ENCODE measurements at regions not wholly inside any gene's neighbourhood (a gene's known extent, or its start where the extent isn't known, plus 50 kb on each side); places are given as distances from the start of the nearest gene placed in this dataset.

DNA sequence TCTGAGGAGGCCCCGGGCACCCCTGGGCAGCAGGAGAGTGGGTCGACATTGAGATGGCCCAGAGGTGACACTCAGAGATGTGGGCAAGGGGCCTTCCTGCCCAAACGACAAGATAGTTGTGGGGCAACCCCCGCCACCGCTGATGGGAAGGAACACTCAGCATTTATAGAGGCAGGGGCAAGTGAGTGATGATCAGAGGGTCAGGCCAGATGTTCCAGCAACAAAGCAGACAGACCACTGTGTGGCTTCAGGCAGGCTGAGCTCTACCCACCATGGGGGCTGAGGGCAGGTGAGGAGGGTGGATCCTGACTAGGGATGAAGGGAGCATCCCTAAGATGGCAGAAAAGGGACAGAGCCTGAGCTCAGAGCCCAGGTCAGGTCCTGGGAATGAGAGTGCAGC is 362.7 kb downstream of the PTPRU start:
- WGBS, 2 donors: 88 to 92% methylated on average over 5 of the region's 5 CpGs
- no peak for DNase-seq

DNA sequence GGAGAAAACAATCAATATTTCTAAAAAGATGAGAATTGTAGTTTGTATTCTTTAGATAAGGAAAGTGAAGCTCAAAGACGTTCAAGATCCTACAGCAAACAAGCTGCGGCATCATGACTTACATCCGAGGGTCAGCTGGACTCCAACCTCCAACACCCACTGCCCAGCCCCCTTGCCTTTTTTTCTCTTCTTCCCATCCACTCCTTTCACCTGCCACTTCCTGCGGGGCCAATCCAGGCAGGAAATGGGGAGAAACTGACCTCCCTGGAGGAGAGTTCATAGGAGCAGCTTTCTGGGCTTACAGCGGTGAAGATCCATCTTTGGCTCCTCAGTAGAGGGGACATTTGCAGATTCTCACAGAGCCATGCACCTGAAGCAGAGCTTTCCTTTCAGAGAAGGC is 361.5 kb downstream of the PTPRU start:
- no peak for ATAC-seq (ENCODE audit: insufficient read depth, low FRiP score)
- Histone ChIP-seq H3K9me3 (ENCODE audit: control insufficient read depth in 4 of 4, insufficient read depth in 3 of 4, low read length in 3 of 4) (peaks cover 0 to 2% (median 0%) of the 10 kb centered on the region in 4 donors), H3K4me3 (no peak overlapping the region), H3K9ac (ENCODE audit: insufficient read depth in 1 of 2, low read length in 2 of 2) (no peak overlapping the region), H3K27me3 (ENCODE audit: control insufficient read depth in 3 of 3, insufficient read depth in 3 of 3, low read length in 2 of 3) (no peaks in the 10 kb centered on the region), H3K36me3 (ENCODE audit: control insufficient read depth in 4 of 4, insufficient read depth in 4 of 4, low read length in 4 of 4) (no peaks in the 10 kb centered on the region), H3K4me1 (ENCODE audit: control insufficient read depth in 5 of 5, insufficient read depth in 5 of 5, low read length in 5 of 5) (no peaks in the 10 kb centered on the region), H3K27ac (ENCODE audit: low read depth in 1 of 2, low read length in 1 of 2) (no peak overlapping the region)
- DNase-seq: no peak
- 79 to 89% methylated on average over 5 of the region's 5 CpGs for WGBS, 2 donors
- TF ChIP-seq, protein P1, sequence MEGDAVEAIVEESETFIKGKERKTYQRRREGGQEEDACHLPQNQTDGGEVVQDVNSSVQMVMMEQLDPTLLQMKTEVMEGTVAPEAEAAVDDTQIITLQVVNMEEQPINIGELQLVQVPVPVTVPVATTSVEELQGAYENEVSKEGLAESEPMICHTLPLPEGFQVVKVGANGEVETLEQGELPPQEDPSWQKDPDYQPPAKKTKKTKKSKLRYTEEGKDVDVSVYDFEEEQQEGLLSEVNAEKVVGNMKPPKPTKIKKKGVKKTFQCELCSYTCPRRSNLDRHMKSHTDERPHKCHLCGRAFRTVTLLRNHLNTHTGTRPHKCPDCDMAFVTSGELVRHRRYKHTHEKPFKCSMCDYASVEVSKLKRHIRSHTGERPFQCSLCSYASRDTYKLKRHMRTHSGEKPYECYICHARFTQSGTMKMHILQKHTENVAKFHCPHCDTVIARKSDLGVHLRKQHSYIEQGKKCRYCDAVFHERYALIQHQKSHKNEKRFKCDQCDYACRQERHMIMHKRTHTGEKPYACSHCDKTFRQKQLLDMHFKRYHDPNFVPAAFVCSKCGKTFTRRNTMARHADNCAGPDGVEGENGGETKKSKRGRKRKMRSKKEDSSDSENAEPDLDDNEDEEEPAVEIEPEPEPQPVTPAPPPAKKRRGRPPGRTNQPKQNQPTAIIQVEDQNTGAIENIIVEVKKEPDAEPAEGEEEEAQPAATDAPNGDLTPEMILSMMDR (IDR thresholded peaks at IDR 0.05; ENCODE audit: control extremely low read depth, extremely low read depth): no peak

More for the DNA sequence above, 362.7 kb downstream of the PTPRU start:
- H3K9me3 ChIP-seq (ENCODE audit: control insufficient read depth in 4 of 4, insufficient read depth in 3 of 4, low read length in 3 of 4): peaks cover 0 to 2% (median 0%) of the 10 kb centered on the region in 4 donors
- H3K27me3 ChIP-seq (ENCODE audit: control insufficient read depth in 3 of 3, insufficient read depth in 3 of 3, low read length in 2 of 3): no peaks in the 10 kb centered on the region
- no peak overlapping the region for H3K4me3 ChIP-seq
- TF ChIP-seq, protein P1 (IDR thresholded peaks at IDR 0.05; ENCODE audit: control extremely low read depth, extremely low read depth): no peak
- no peak for ATAC-seq (ENCODE audit: insufficient read depth, low FRiP score)
- H3K27ac ChIP-seq (ENCODE audit: low read depth in 1 of 2, low read length in 1 of 2): no peak overlapping the region
- H3K4me1 ChIP-seq (ENCODE audit: control insufficient read depth in 5 of 5, insufficient read depth in 5 of 5, low read length in 5 of 5): no peaks in the 10 kb centered on the region
- H3K9ac ChIP-seq (ENCODE audit: insufficient read depth in 1 of 2, low read length in 2 of 2): no peak overlapping the region
- no peaks in the 10 kb centered on the region for H3K36me3 ChIP-seq (ENCODE audit: control insufficient read depth in 4 of 4, insufficient read depth in 4 of 4, low read length in 4 of 4)

DNA sequence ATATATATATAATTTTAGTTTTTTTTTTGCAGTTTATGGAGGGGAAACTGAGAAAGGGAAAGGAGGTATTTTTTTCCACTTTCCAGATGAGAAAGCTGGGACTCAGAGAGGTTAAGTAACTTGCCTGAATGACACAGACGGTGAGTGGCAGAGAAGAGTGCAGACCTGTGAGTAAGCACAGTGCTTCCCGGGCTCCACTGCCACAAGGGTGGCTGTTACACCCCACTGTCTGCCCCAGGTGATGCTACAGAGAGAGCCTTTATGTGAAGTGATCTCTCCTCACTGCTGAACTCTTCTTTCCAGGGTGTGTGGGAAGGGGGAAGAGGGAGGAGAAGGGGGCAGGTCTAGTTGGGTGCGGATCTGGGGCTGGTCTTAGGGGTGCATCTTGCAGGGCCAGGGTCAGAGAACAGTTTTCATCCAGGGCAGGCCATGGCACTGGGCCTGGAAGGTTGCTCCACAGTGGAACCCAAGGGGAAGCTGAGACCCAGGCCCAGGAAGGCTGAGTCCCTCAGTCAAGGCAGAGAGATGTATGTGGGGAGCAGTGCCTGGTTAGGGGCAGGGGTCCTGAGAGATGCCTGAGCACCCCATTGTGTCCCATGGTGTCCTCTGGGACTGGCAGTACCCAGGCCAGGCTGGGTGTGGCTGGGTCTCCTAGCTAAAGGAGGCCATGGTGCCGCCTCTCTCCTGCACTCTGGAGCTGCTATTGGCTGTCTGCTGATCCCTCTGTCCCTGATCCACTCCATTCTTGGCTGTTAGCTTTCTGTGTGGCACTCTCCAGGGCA is 357.5 kb downstream of the PTPRU start:
- Histone ChIP-seq H3K27me3 (ENCODE audit: control insufficient read depth in 3 of 3, insufficient read depth in 3 of 3, low read length in 2 of 3) (no peaks in the 10 kb centered on the region), H3K4me1 (ENCODE audit: control insufficient read depth in 5 of 5, insufficient read depth in 5 of 5, low read length in 5 of 5) (no peaks in the 10 kb centered on the region), H3K9me3 (ENCODE audit: control insufficient read depth in 4 of 4, insufficient read depth in 3 of 4, low read length in 3 of 4) (no peaks in the 10 kb centered on the region), H3K36me3 (ENCODE audit: control insufficient read depth in 4 of 4, insufficient read depth in 4 of 4, low read length in 4 of 4) (no peaks in the 10 kb centered on the region), H3K4me3 (no peak overlapping the region), H3K27ac (ENCODE audit: low read depth in 1 of 2, low read length in 1 of 2) (no peak overlapping the region), H3K9ac (ENCODE audit: insufficient read depth in 1 of 2, low read length in 2 of 2) (no peak overlapping the region)
- WGBS, 2 donors: 66 to 74% methylated on average over 4 of the region's 4 CpGs
- TF ChIP-seq, protein P1 (IDR thresholded peaks at IDR 0.05; ENCODE audit: control extremely low read depth, extremely low read depth): no peak
- DNase-seq (no peak), ATAC-seq (ENCODE audit: insufficient read depth, low FRiP score) (no peak)
